22Rv1 (cell line): ENCODE measurements at regions not wholly inside any gene's neighbourhood (a gene's known extent, or its start where the extent isn't known, plus 50 kb on each side); places are given as distances from the start of the nearest gene placed in this dataset.

ENCODE experiments used
- CTCF ChIP-seq: fragments of 450-650 bp; IDR thresholded peaks from 2 replicates; pipeline ENCODE4 v1.5.1; 2017; ENCODE audit warnings: mild to moderate bottlenecking
- ZFX ChIP-seq: fragments of 450-650 bp; IDR thresholded peaks from 2 replicates; pipeline ENCODE4 v1.6.1; 2017; ENCODE audit warnings: antibody characterized with exemption, borderline replicate concordance

- TF ChIP-seq CTCF (no peak), ZFX (no peak)
Observed at GRCh38 chr13:78138756-78139155, 220.1 kb upstream of the EDNRB start.
